ENCODE measurements at regions not wholly inside any gene's neighbourhood (a gene's known extent, or its start where the extent isn't known, plus 50 kb on each side); places are given as distances from the start of the nearest gene placed in this dataset.

DNA sequence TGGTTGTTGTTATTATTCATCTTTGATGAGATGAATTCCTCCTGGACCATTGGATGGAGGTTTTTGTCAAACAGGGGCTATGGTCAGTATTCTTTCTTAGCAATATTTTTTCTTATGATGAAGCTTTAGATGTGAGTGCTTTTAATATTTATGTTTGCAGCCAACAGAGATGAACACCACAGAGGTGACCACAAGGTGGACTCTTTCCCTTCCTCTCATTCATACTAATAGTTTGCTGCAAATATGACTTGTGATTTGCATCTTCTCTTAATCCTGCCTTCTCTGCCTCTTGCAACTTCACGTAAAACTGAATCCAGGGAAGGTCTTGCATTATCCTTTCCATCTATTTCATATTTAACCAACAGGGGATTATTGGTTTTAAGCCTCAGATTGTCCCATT, 473.1 kb upstream of the UBE2E2 start:
- no TSS peak for BruUV-seq (replicated peaks)

DNA sequence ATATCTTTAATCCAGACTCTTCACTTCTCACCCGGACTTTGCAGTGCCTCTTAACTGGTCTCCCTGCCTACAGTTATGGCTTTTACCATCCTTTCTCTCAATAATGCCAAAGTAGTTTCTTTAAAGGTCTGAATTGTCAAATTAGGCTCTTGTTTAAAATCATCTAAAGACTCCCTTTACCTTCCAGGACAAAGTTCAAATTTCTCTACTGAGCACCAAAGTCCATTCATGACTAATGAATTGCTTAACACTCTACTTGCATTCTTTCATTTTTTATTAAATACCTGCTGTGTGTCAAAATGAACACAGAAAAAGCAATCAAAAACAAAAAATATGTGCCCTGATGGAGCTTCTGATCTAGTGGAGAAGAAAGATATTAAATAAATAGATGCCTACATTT, 472.4 kb upstream of the UBE2E2 start:
- intact Hi-C loops (cut with micrococcal nuclease; ENCODE audit: unreplicated experiment): loop anchor here (1.0 kb wide), 1 partner anchor 132 kb away; no protein-coding TSS in a partner anchor
- no peak for DNase-seq
- Mint-ChIP-seq H3K9me3 (ENCODE audit: unreplicated experiment) (no peaks in the 10 kb centered on the region), H3K4me1 (ENCODE audit: low read depth, unreplicated experiment) (peaks cover 7% of the 10 kb centered on the region), H3K27me3 (ENCODE audit: insufficient read depth, unreplicated experiment) (peaks cover 2% of the 10 kb centered on the region), H3K27ac (ENCODE audit: unreplicated experiment) (no peak overlapping the region), H3K36me3 (ENCODE audit: insufficient read depth, unreplicated experiment) (no peaks in the 10 kb centered on the region), H3K4me3 (ENCODE audit: unreplicated experiment) (no peak overlapping the region)
- Histone ChIP-seq H3K36me3 (ENCODE audit: control insufficient read depth, insufficient read depth, low read length) (no peaks in the 10 kb centered on the region), H3K4me3 (ENCODE audit: low read depth, low read length) (no peak overlapping the region), H3K4me1 (peaks cover 19% of the 10 kb centered on the region; the same call in 1 of the 2 replicates), H3K9me3 (no peaks in the 10 kb centered on the region), H3K27me3 (replicated peaks; ENCODE audit: control insufficient read depth, insufficient read depth, low read length) (no peaks in the 10 kb centered on the region; the same call in 1 of the 2 replicates)
- CTCF ChIA-PET: no interaction called here
- POLR2A ChIA-PET: no interaction called here
- TF ChIP-seq, protein P1, sequence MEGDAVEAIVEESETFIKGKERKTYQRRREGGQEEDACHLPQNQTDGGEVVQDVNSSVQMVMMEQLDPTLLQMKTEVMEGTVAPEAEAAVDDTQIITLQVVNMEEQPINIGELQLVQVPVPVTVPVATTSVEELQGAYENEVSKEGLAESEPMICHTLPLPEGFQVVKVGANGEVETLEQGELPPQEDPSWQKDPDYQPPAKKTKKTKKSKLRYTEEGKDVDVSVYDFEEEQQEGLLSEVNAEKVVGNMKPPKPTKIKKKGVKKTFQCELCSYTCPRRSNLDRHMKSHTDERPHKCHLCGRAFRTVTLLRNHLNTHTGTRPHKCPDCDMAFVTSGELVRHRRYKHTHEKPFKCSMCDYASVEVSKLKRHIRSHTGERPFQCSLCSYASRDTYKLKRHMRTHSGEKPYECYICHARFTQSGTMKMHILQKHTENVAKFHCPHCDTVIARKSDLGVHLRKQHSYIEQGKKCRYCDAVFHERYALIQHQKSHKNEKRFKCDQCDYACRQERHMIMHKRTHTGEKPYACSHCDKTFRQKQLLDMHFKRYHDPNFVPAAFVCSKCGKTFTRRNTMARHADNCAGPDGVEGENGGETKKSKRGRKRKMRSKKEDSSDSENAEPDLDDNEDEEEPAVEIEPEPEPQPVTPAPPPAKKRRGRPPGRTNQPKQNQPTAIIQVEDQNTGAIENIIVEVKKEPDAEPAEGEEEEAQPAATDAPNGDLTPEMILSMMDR (IDR thresholded peaks at IDR 0.05; ENCODE audit: insufficient read depth in 1 of 2, low read depth in 1 of 2, low read length in 1 of 2, severe bottlenecking in 1 of 2, unreplicated experiment in 1 of 2): no peak
- no TSS peak for BruUV-seq (replicated peaks)

More for the DNA sequence above, 473.1 kb upstream of the UBE2E2 start:
- H3K4me3 Mint-ChIP-seq (ENCODE audit: unreplicated experiment): no peak overlapping the region
- Histone ChIP-seq H3K4me1 (peaks cover 19% of the 10 kb centered on the region; the same call in 1 of the 2 replicates), H3K9me3 (no peaks in the 10 kb centered on the region), H3K4me3 (ENCODE audit: low read depth, low read length) (no peak overlapping the region), H3K27me3 (replicated peaks; ENCODE audit: control insufficient read depth, insufficient read depth, low read length) (no peaks in the 10 kb centered on the region; the same call in 1 of the 2 replicates), H3K36me3 (ENCODE audit: control insufficient read depth, insufficient read depth, low read length) (no peaks in the 10 kb centered on the region)
- intact Hi-C loops (cut with micrococcal nuclease; ENCODE audit: unreplicated experiment): loop anchor here (1.0 kb wide), 1 partner anchor 132 kb away; no protein-coding TSS in a partner anchor
- peaks cover 2% of the 10 kb centered on the region for H3K27me3 Mint-ChIP-seq (ENCODE audit: insufficient read depth, unreplicated experiment)
- TF ChIP-seq, protein P1 (IDR thresholded peaks at IDR 0.05; ENCODE audit: insufficient read depth in 1 of 2, low read depth in 1 of 2, low read length in 1 of 2, severe bottlenecking in 1 of 2, unreplicated experiment in 1 of 2): peak; percentile 40 to 47
- ChIA-PET CTCF (interaction anchor here (0.6 to 1.0 kb wide), 3 partner anchors 103 to 230 kb away, joined by 3 to 4 read pairs (median 3); no protein-coding TSS in a partner anchor), POLR2A (no interaction called here)
- H3K4me1 Mint-ChIP-seq (ENCODE audit: low read depth, unreplicated experiment): peaks cover 7% of the 10 kb centered on the region
- no peak overlapping the region for H3K27ac Mint-ChIP-seq (ENCODE audit: unreplicated experiment)
- DNase-seq: peak in 1 of 2 experiments; percentile 11
- no peaks in the 10 kb centered on the region for H3K9me3 Mint-ChIP-seq (ENCODE audit: unreplicated experiment)
- no peaks in the 10 kb centered on the region for H3K36me3 Mint-ChIP-seq (ENCODE audit: insufficient read depth, unreplicated experiment)

DNA sequence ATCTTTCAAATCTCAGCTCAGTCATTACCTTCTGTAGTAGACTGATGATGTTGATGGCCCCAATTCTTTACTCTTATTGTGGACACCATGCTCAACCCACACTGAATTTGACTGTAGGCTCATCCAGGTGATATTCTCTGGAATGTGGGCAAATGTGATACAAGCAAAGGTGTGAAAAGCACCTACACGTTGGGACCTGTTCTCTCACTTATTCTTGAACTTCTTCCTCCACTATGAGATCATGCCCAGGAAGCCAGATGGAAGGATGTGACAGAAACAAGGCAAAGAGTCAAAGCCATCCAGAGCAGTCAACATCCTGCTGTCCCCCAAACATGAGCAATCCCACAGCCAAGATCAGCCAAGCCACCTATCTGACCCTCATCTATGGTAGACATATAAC, 471.2 kb upstream of the UBE2E2 start:
- Histone ChIP-seq H3K4me3 (ENCODE audit: low read depth, low read length) (no peak overlapping the region), H3K9me3 (no peaks in the 10 kb centered on the region), H3K36me3 (ENCODE audit: control insufficient read depth, insufficient read depth, low read length) (no peaks in the 10 kb centered on the region), H3K27me3 (replicated peaks; ENCODE audit: control insufficient read depth, insufficient read depth, low read length) (no peaks in the 10 kb centered on the region; the same call in 1 of the 2 replicates), H3K4me1 (peaks cover 19% of the 10 kb centered on the region; the same call in 1 of the 2 replicates)
- no peak for DNase-seq
- no peaks in the 10 kb centered on the region for H3K9me3 Mint-ChIP-seq (ENCODE audit: unreplicated experiment)
- peaks cover 7% of the 10 kb centered on the region for H3K4me1 Mint-ChIP-seq (ENCODE audit: low read depth, unreplicated experiment)
- H3K27me3 Mint-ChIP-seq (ENCODE audit: insufficient read depth, unreplicated experiment): peaks cover 2% of the 10 kb centered on the region
- CTCF ChIA-PET: no interaction called here
- H3K27ac Mint-ChIP-seq (ENCODE audit: unreplicated experiment): no peak overlapping the region
- BruUV-seq (replicated peaks): no TSS peak
- H3K36me3 Mint-ChIP-seq (ENCODE audit: insufficient read depth, unreplicated experiment): no peaks in the 10 kb centered on the region
- H3K4me3 Mint-ChIP-seq (ENCODE audit: unreplicated experiment): no peak overlapping the region
- POLR2A ChIA-PET: no interaction called here
- intact Hi-C loops (cut with micrococcal nuclease; ENCODE audit: unreplicated experiment): no loop called here
- TF ChIP-seq, protein P1 (IDR thresholded peaks at IDR 0.05; ENCODE audit: insufficient read depth in 1 of 2, low read depth in 1 of 2, low read length in 1 of 2, severe bottlenecking in 1 of 2, unreplicated experiment in 1 of 2): no peak

All from Caco-2 (cell line).